ENCODE measurements at regions not wholly inside any gene's neighbourhood (a gene's known extent, or its start where the extent isn't known, plus 50 kb on each side); places are given as distances from the start of the nearest gene placed in this dataset.

GRCh38 chr13:107743983-107744382 is 471.4 kb downstream of the LIG4 start:
- no peak for TF ChIP-seq CTCF (conservative IDR thresholded peaks at IDR 0.05; ENCODE audit: control insufficient read depth, insufficient read depth, low read depth, low read length)
- no peak overlapping the region for H3K4me3 ChIP-seq (ENCODE audit: control insufficient read depth, low read depth, low read length)
- peak; percentile 18 for DNase-seq (ENCODE audit: low read depth)

DNA sequence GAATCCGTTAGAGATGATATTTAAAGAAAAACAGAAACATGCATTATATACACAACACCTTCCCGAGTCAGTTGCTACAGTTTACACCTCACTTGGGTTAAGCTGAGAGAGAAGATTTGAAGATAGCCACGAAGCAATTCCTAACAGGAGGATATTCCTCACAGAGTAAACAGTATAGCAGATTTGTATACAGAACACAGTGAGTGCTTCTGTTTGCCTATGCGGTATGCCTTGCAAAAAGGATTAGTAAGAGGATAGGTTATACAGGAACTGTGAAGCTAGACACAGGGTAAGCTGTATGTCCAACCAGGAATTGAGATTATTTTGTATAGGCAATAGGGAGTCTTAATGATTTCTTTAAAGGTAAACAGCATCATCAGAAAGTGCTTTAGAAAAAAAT is 471.8 kb downstream of the LIG4 start:
- no peak overlapping the region for H3K4me3 ChIP-seq (ENCODE audit: control insufficient read depth, low read depth, low read length)
- DNase-seq (ENCODE audit: low read depth): no peak
- no peak for TF ChIP-seq CTCF (conservative IDR thresholded peaks at IDR 0.05; ENCODE audit: control insufficient read depth, insufficient read depth, low read depth, low read length)

GRCh38 chr13:107743100-107743499 is 472.2 kb downstream of the LIG4 start:
- H3K4me3 ChIP-seq (ENCODE audit: control insufficient read depth, low read depth, low read length): no peak overlapping the region
- TF ChIP-seq CTCF (conservative IDR thresholded peaks at IDR 0.05; ENCODE audit: control insufficient read depth, insufficient read depth, low read depth, low read length): no peak
- DNase-seq (ENCODE audit: low read depth): no peak

DNA sequence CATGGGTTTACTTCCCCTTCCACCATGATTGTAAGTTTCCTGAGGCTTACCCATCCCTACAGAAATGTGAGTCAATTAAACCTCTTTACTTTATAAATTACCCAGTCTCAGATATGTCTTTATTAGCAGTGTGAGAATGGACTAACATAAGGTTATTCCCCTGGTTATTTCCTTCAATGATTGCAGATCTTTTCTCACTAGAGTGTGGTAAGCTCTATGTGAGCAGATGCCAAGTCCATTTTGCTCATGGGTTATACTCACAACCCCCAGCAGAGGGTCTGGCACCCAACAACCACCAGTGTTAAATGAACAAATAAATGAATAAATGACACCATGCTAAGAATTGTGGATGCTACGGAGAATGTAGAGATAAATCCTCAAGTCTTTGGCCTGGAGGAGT is 472.8 kb downstream of the LIG4 start:
- DNase-seq (ENCODE audit: low read depth): no peak
- no peak for TF ChIP-seq CTCF (conservative IDR thresholded peaks at IDR 0.05; ENCODE audit: control insufficient read depth, insufficient read depth, low read depth, low read length)
- no peak overlapping the region for H3K4me3 ChIP-seq (ENCODE audit: control insufficient read depth, low read depth, low read length)

DNA sequence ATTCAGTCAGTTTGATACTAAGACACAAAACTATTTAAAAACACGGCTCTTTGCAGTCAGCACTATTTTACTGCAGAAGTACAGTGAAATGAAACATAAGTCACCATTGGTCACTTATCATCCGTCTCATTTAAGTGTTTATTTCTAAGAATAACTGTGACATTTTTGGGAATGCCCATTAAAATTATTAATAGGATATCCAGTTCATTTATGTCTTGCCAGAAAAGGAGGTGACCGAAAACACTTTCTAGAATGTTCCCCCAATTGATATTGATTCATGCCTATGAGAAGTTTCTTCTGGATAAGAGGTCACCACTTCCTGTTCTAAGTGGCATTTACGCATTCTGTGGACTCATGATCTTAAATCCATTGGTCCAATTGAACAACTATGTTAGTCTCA is 477.3 kb downstream of the LIG4 start:
- TF ChIP-seq CTCF (conservative IDR thresholded peaks at IDR 0.05; ENCODE audit: control insufficient read depth, insufficient read depth, low read depth, low read length): no peak
- H3K4me3 ChIP-seq (ENCODE audit: control insufficient read depth, low read depth, low read length): no peak overlapping the region
- no peak for DNase-seq (ENCODE audit: low read depth)

- DNase-seq (ENCODE audit: low read depth): no peak
- H3K4me3 ChIP-seq (ENCODE audit: control insufficient read depth, low read depth, low read length): no peak overlapping the region
- no peak for TF ChIP-seq CTCF (conservative IDR thresholded peaks at IDR 0.05; ENCODE audit: control insufficient read depth, insufficient read depth, low read depth, low read length)
Measured at GRCh38 chr13:107736731-107737130, 478.6 kb downstream of the LIG4 start.

- H3K4me3 ChIP-seq (ENCODE audit: control insufficient read depth, low read depth, low read length): no peak overlapping the region
- TF ChIP-seq CTCF (conservative IDR thresholded peaks at IDR 0.05; ENCODE audit: control insufficient read depth, insufficient read depth, low read depth, low read length): no peak
- DNase-seq (ENCODE audit: low read depth): no peak
Measured at GRCh38 chr13:107736170-107736569, 479.2 kb downstream of the LIG4 start.

All from fibroblast of mammary gland (primary cell).